Fibroblast of skin of back (primary cell): ENCODE measurements at regions not wholly inside any gene's neighbourhood (a gene's known extent, or its start where the extent isn't known, plus 50 kb on each side); places are given as distances from the start of the nearest gene placed in this dataset.

ENCODE experiments used
- DNase-seq: peaks from one replicate; pipeline ENCODE4 v3.0.0-alpha.2; 2013

DNA sequence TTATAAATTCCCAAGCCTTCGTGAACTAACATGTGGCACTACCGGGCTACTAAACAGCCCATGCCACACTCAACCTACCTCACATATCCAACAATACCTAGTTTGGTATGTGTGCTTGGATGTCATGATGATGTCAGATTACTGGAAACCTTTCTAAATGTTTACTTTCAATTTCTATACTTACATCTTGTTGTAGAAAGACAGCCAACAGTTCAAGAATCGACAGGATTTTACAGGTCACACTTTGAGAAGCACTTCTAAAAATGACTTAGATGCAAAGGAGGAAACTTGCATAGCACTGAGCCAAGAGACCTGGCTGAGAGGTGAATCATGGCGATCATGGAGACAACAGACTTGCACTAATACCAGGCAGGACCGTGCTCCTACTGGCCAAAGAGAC lies 209.9 kb downstream of the COL4A1 start:
- DNase-seq = no peak

- DNase-seq = no peak
Observed at GRCh38 chr13:110092831-110093247, 214.1 kb downstream of the COL4A1 start.

GRCh38 chr13:110089815-110090214 lies 217.1 kb downstream of the COL4A1 start:
- DNase-seq = no peak

DNA sequence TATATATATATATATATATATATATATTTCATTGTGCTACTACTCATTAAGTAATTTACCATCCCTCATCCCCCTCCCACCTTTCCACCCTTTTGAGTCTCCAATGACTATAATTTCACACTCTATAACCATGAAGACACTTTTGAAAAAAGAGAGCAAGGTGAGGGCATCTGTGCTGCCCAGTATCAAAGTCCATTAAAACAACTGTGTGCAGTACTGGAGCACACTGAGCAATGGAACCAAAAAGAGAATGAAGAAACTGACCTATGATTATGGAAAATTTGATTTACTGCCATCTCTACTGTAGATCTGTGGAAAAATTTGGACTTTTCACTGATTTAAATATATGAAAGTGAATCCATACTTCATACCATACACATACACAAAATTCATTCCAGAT lies 217.9 kb downstream of the COL4A1 start:
- no peak for DNase-seq

DNA sequence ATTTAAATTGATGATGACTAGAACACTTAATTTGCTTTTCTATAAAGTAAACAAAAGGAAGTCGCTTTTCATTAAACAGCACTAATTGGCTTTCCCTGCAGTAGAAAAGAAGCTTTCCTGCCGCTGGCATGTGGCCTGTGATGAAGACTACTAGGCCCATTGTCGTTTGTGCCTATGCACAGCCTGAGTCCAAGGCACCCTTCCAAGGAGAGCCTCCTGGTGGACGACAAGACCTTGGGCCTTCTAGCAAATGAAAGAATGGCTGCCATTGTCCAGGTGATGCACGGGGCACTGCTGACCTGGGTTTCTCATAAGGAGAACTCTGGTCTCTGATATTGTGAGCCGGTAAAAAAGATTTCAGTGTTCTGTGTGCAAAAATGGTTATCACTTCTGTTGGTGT lies 233.0 kb downstream of the COL4A1 start:
- no peak for DNase-seq

GRCh38 chr13:110070511-110071120 lies 236.3 kb downstream of the COL4A1 start:
- DNase-seq = peak; percentile 49

- no peak for DNase-seq
Observed at GRCh38 chr13:110070046-110070445, 236.9 kb downstream of the COL4A1 start.

GRCh38 chr13:110068176-110068473 lies 238.8 kb downstream of the COL4A1 start:
- DNase-seq = no peak

DNA sequence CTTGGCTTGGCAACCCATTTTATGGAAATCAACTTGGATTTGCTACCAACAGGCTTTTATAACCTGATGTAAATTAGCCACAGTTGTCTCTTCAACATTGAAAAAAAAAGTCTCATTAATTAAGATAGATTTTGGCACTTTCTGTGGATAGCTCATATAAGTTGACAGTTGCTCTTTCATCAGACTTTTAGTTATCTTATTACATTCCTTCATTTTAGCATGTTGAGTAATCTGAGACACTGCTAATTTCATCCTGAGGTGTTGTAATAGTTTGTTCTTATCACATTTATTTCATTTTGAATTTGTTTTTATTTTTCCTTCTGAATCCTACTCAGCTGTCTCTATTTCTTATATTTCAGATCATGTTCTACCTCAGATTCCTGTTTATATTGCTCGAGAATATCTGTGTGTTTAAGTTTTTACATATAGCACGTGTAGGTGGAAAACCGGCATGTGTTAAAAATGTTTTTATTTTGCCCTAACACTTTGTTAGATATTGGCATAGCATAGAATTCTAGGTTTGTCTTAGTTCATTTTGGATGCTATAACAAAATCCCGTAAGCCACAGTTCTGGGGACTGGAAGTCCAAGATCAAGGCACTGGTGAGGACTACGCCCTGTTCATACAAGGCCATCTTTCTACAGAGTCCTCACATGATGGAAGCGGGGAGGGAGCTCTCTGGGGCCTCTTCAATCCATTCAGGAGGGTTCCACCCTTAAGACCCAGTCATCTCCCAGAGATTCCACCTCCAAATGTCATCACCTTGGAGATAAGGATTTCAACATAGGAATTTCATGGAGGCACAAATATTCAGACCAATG lies 239.4 kb downstream of the COL4A1 start:
- DNase-seq = no peak

DNA sequence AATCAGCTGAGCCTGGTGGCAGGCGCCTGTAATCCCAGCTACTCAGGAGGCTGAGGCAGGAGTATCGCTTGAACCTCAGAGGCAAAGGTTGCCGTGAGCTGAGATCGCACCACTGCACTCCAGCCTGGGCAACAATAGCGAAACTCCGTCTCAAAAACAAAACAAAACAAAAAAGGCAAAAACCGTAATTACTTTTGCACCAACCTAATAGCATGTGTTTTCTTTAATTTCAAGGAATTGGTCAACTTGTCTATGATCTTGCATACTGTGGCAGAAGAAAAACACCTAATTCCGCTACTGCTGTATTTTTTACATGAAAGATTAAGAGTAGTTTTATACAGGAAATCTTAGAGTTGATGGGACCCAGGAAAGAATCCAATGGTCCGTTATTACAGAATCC lies 241.2 kb downstream of the COL4A1 start:
- DNase-seq = no peak

DNA sequence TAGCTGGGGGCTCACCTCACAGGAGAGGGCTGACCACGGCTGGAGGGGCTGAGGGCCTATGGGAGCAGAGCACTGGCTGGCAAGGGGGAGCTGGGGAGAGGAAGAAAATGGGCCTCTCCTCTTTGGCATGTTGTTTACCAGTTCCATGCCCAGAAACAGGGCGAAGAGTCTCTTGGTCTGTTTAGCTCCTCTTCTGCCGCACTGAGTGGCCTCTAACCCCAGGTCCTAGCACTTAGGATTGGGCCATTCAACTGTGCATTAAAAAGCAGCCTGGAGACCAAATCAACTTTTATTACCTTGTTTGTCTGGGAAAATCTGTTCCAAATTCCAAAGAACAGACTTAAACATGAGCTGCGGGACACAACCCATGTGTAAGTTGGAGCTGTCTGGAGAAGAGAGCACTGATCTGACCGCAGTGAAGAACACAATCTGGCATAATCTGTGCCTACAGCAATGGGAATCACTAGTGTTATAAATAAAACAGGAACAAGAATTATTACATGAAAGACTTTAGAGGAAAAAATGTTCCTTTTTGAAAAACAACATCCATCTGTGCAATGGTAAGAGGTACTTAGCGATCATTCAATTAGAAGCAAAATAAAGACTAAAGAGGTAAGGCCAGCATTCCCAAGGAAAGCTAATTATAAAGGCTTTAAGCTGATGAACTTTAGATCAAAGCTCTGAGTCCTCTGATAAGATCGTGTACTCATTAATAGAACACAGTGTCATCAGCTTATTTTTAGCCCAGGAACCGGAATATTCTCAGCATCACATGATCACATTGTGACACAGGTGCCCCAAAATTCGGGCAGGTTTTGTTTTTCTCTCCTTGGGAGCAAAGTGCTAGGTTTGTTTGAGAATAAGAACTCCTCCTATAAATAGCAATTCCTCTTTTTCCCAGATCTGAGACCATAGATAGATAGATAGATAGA lies 243.2 kb downstream of the COL4A1 start:
- no peak for DNase-seq

DNA sequence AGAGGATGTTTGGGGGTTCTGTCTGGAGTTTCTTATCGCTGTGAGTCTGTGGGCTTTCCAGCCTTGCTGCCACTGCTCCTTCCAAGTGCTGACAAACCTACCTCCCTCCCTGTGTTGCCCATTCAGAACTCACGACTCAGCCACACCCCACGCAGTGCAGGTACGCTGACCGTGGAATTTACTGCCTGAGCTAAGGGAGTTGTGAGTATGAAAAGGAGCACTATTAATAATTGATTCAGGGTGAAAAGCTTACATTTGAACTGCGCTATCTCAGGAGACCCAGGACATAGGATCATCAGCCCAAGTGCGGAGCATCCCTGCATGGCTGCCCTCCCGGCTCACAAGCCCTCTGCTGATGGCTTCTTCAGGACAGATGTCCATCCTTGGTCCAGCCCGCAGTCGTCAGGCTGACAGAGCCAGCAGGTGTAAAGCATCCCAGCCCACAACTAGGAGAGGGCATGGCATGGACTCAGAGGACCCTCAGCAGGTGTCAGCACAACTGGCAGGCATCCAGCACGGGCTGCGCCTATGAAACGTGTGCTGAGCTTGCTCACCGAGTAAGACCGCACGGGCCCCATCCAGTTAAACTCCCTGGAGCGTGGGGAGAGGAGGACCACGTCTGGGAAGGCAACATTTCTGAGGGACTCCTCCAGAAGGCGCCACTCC lies 244.0 kb downstream of the COL4A1 start:
- DNase-seq = no peak

DNA sequence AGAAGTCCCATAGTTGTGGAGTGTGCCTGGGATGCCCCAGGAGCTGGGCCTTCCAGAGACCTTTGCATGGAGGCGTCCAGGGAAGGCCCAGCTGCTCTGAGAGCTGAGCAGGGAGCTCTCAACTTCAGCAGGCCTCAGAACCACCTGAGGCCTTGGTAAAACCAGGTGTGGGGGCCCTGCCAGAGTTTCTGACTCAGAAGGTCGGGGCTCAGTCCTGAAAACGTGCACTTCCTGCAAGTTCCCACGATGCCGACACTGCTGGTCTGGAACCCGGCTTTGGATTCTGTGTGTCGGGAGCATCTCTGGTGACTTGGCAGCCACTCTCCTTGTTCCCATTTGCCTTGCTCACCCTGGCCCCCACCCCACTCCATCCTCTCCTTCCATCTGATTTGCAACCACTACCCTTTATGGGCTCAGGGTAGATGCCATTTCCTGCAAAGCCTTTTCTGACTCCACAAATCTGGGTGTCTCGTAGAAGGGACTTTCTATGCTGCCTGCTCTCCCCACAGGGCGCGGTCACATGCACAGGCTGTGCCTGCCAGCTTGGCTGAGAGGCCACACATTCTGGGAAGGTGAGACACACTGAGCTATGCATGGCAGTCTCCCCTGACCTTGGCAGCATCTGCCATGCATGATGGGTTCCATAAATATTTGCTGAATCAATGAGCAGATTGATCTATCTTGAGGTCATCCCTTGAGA lies 244.7 kb downstream of the COL4A1 start:
- DNase-seq = no peak

GRCh38 chr13:110061270-110061669 lies 245.7 kb downstream of the COL4A1 start:
- DNase-seq = no peak

- DNase-seq = no peak
Observed at GRCh38 chr13:110057052-110057451, 249.9 kb downstream of the COL4A1 start.

DNA sequence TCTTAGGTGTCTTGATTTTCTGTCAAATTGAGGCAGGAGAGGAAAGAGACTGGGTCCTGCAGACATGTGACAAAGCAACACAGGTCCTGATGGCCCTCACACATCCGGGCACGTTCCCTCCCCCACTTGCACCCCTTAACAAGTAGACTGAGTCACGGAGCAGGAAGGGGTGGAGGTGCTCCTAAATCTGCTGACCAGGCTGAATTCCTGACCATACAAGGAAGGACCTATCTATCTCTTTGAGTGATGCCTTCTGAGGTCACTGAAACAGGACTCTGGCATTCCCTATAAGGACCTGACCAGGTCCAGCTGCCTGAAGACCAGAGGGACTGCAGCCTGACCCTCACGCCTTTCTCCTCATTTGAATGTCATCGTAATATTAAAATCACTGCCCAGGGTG lies 250.3 kb downstream of the COL4A1 start:
- no peak for DNase-seq

DNA sequence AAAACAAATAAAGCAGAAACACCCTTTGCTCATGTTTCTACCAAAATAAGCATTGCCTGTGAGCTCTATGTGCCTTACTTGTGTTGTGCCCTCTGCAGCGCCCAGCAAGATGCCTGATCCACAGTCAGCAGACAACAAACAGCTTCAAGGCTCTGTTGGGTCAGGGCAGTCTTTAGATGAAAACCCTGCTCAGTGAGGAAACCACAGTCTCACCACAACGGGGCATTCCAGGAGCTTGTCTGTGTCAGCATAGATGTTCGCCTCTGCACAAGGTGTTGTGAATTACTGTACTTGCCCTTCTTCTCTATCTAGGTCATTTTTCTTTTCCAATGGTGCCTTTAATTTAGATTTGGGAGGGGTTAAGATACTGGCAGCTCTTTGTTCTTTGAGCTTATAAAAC lies 251.9 kb downstream of the COL4A1 start:
- no peak for DNase-seq

DNA sequence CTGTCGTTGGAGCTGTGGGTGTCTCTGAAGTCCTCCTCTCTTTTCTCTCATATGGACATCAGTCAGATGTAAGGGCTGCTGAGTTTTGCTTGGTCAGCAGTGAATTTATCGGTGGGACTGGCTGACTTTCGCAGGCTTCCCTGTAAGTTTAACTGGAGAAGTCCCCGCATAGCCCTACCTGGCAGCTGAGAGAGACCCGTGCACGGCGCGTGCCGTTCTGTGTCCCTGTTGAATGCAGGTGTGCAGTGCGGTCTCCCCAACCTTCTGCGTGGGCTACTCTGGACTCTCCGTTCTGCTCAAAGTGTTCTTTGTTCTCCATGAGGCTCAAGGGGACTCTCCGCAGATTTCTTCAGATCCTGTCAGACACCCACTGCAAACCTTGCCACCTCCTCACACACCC lies 252.9 kb downstream of the COL4A1 start:
- no peak for DNase-seq

- no peak for DNase-seq
Observed at GRCh38 chr13:110047496-110047895, 259.5 kb downstream of the COL4A1 start.

GRCh38 chr13:110046811-110047210 lies 260.1 kb downstream of the COL4A1 start:
- DNase-seq = no peak

GRCh38 chr13:110045919-110046318 lies 259.5 kb upstream of the IRS2 start:
- DNase-seq = no peak

DNA sequence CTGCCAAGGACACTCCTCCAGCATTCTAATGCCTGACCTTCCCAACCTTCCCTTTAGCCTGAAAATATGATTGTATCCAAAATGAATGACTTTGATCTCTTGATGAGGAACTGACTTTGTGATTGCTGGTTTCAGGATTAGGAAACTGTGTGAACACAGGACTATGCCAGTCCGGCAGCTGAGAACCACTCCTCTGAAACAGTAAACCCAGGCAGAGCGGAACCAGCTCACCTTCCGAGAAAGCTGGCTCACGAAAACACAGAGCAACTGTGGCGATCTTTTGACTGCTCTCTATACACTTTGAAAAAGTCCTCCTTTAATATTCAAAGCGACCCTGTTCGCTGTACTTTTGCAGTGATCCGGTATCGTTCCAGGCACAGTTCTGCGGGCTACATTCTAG lies 258.8 kb upstream of the IRS2 start:
- DNase-seq = no peak
